Pons (tissue), 1 donor: ENCODE measurements at regions not wholly inside any gene's neighbourhood (a gene's known extent, or its start where the extent isn't known, plus 50 kb on each side); places are given as distances from the start of the nearest gene placed in this dataset.
"Not testable (repeated sequence)": the region's sequence is repeated elsewhere in the genome, so short reads cannot be mapped to it uniquely, and the experiment has no call there.

Source experiments
- DNase-seq: peaks from one replicate; pipeline ENCODE4 v3.0.0-alpha.2; 2016; ENCODE audit warnings: low spot score

DNA sequence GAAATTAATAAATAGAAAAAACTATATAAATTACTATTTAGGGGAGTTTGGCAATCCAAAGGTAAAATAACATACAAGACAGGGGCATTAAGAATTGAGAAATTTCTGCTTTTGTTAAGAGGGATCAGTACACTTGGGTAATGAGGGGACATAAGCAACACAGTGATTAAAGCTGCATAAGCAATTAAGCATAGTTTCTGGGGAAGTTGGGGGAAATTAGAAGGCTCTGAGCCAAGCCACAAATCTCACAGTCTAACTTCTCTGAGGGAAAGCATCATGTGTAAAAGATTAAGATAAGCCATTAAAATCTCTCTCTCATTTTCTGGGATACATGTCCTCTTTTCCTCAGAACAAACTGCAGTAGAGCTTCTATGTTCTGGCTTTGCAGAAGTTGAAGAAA is 533.9 kb upstream of the LRFN5 start:
- no peak for DNase-seq

DNA sequence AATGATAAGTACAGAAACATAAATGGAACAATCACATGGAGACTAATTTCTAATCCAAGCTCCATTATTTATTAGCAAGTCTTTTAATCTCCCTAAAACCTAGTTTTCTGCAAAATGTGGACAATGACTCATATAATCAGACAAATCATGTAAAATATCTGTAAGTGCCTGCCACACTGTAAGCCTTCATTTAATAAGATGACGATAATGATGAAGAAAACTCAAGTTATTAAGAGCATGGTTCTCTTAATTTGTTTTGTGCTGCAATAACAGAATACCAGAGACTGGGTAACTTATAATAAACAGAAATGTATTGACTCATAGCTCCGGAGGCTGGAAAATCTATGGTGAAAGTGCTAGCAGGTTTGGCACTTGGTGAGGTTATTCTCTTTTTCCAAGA is 535.3 kb upstream of the LRFN5 start:
- no peak for DNase-seq

GRCh38 chr14:41062826-41063225 is 543.9 kb upstream of the LRFN5 start:
- DNase-seq = no peak

DNA sequence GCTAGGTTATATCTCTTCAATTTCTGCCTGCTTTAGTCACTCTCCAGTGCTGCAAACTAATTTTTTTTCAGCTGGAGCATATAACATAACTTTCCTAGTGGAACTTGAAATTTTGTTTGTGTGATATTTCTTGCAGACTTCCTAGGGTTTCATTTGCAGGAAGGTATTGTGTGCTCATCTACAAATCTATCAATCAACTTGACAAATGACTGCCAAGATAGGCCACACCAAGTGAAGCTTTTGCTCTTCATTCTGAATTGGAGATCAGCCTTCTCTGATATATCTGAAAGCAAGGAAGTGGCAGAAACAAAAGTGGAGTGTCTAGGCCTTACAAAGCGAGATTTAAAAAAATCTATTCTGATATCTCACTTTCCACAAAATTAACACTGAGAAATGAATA is 551.1 kb upstream of the LRFN5 start:
- no peak for DNase-seq

DNA sequence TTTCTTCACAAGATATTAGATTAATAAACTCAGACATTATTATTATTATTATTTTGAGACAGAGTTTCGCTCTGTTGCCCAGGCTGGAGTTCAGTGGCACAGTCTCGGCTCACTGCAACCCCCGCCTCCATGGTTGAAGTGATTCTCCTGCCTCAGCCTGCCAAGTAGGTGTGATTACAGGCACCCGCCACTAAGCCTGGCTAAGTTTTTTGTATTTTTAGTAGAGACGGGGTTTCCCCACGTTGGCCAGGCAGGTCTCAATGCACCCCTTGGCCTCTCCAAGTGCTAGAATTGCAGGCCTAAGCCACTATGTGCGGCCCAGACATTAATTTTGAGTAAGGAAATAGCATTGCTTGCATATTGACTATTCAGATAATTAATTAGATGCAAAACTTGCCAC is 554.9 kb upstream of the LRFN5 start:
- no peak for DNase-seq

DNA sequence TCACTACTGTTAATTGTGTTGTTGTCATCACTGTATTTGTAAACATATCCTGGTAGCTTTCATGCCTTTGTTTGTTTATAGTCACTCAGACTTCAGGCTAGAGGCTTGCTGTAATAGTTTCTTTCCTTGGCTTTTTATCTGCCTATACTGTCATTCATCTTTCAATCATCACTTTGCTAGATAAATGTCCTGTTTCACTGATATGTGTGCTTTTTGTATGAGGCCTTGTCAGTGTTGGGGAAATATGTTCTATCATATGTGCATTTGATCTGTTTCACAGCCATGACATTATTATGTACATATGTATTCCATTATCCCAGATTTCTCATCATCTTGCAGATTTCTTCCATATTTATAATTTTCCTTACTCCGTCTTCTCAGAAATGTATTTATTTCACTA is 558.9 kb upstream of the LRFN5 start:
- DNase-seq = no peak

DNA sequence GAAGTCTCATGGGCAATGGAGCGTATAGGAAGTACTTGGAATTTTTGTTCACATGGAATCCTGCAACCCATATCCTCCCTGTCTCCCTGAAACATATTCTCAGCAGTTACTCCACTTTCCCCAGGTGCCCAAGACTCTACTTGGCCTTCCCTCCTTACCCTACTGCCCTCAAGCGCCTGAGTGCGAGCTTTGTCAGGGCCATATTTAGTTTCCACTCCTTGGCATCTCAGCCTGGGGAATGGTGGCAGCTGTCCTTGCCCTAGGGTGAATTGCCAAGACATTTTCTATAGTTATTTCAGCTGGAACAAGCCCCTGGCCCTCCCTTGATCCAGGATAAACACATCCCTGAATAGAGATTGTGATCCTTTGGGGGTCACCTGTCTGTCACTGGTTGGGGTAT is 569.3 kb upstream of the LRFN5 start:
- no peak for DNase-seq

DNA sequence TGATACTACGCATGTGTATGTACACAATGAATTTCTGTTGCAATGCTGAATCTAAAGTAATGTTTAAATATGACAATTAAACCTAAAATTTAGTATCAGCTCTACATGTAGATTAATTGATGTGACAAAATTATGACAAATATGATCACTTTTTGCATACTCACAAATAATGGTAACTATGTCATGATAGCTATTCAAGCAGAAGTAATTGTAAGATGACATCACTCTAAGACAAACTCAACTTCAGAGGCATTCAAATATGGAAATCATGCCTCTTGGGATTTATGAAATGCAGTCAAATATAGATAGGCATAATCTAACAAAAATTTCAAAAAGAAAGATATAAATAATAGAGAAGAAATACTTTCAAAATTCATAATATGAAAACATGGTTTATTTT is 571.7 kb upstream of the LRFN5 start:
- no peak for DNase-seq

DNA sequence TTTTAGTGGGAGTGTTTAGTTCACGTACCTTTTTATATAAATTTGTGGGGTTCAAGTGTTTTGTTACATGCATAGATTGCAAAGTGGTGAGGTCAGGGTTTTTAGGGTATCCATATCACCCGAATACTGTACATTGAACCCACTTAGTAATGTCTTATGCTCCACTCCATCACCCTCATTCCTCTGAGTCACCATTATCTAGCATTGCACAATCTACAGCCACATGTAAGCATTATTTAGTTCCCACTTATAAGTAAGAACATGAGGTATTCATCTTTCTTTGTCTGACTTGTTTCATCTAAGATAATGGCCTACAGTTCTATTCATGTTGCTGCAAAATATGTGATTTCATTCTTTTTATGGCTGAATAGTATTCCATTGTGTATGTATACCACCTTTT is 583.7 kb upstream of the LRFN5 start:
- no peak for DNase-seq

- DNase-seq = no peak
Observed at GRCh38 chr14:41016213-41016612, 590.5 kb upstream of the LRFN5 start.

- no peak for DNase-seq
Observed at GRCh38 chr14:41000350-41000749, 606.3 kb upstream of the LRFN5 start.

DNA sequence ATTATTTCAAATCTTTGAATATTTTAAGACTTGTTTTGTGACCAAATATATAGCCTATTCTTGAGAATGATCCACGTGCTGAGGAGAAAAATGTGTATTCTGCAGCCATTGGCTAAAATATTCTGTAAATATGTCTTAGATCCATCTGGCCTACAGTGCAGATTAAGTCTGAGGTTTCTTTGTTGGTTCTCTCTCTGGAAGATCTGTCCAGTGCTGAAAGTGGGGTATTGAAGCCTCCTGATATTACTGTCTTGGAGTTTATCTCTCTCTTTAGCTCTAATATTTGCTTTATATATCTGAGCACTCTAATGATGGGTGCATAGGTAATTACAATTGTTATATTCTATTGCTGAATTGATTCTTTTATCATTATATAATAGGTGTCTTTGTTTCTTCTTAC is 617.4 kb upstream of the LRFN5 start:
- no peak for DNase-seq

DNA sequence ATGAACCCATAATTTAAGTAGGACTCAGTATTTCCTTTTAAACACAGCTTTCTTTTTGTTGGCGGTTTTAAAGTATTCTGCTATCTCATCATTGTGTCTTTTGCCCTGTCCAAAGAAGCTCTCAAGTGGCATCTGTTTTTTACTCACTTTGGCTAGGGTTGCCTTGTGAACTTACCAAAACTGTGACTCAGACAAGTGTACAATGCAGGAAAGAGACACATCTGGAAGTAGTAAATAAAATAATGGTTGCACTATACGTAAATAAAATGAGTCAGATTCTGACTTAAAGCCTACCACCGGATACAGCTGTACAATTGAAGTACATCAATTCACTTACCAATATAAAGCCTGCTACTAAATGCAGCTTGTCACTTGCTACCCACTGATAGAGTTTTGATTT is 619.2 kb upstream of the LRFN5 start:
- no peak for DNase-seq

- no peak for DNase-seq
Observed at GRCh38 chr14:40986655-40987054, 620.0 kb upstream of the LRFN5 start.

GRCh38 chr14:40985584-40985983 is 621.1 kb upstream of the LRFN5 start:
- DNase-seq = no peak

GRCh38 chr14:40983604-40984003 is 623.1 kb upstream of the LRFN5 start:
- DNase-seq = peak; percentile 14

GRCh38 chr14:40981247-40981646 is 625.4 kb upstream of the LRFN5 start:
- DNase-seq = no peak

DNA sequence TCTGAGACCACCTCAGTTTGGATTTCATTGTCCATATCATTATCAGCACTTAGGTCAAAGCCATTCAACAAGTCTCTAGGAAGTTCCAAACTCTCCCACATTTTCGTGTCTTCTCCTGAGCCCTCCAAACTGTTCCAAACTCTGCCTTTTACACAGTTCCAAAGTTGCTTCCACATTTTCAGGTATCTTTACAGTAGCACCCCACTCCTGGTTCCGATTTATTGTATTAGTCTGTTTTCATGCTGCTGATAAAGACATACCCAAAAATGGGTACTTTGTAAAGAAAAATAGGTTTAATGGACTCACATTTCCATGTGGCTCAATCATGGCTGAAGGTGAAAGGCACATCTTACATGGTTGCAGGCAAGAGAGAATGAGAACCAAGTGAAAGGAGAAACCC is 646.4 kb upstream of the LRFN5 start:
- DNase-seq = not testable (repeated sequence)

DNA sequence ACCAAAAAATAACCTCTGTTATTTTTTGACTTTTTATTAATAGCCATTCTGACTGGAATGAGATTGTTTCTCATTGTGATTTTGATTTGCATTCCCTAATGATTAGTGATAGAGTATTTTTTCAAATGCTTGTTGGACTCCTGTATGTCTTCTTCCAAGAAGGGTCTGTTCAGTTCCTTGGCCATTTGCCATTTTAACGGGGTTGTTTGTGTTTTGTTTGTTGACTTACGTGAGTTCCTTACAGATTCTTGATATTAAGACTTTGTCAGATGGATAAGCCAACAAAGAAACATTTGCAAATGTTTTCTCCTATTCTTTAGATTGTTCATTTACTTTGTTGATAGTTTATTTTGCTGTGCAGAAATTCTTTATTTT is 651.6 kb upstream of the LRFN5 start:
- DNase-seq = no peak

DNA sequence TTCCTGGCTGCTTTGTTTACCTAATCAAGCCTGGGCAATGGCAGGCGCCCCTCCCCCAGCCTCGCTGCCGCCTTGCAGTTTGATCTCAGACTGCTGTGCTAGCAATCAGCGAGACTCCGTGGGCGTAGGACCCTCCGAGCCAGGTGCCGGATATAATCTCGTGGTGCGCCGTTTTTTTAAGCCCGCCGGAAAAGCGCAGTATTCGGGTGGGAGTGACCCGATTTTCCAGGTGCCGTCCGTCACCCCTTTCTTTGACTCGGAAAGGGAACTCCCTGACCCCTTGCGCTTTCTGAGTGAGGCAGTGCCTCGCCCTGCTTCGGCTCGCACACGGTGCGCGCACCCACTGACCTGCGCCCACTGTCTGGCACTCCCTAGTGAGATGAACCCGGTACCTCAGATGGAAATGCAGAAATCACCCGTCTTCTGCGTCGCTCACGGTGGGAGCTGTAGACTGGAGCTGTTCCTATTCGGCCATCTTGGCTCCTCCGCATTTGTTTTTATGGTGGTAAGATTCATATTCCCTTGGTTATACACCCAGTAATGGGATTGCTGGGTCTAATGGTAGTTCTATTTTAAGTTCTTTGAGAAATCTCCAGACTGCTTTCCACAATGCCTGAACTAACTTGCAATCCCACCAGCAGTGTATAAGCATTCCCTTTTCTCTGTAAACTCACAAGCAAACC is 652.1 kb upstream of the LRFN5 start:
- DNase-seq = not testable (repeated sequence)

DNA sequence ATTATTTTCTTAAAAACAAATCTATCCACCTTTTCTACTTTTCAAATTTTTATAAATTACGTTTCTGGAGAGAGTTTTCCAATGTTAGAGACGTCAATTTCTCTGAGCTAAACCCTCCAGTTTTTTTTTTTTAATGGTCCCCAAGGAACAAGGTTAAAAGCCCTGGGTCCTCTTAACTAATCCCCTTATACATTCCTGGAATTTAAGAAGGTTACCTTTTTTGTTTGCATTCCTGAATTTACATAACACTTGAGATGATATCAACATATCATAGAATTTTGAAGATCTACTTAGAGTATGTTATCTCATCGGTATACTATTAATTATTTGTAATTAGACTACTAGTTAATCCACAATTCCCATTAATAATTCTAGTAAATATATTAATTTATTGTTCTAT is 662.2 kb upstream of the LRFN5 start:
- no peak for DNase-seq

DNA sequence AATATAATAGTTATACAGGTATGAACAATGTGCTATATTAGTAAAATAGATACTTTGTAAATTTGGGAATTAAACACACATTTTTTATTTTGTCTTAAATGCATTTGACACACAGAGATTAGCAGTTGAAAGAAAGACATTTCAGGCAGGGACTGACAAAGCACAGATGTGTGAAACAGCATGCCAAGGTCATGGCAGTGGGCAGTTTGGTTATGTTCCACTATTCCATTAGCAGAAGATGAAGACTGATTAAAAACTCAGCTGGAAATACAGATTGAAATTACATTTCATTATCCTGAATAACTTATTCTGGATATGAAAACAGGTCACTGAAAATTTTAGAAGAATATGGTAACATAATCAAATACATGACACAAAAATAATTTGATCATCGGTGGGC is 669.8 kb upstream of the LRFN5 start:
- no peak for DNase-seq

- DNase-seq = no peak
Observed at GRCh38 chr14:40920380-40920779, 686.3 kb upstream of the LRFN5 start.

GRCh38 chr14:40911141-40911540 is 695.5 kb upstream of the LRFN5 start:
- no peak for DNase-seq

DNA sequence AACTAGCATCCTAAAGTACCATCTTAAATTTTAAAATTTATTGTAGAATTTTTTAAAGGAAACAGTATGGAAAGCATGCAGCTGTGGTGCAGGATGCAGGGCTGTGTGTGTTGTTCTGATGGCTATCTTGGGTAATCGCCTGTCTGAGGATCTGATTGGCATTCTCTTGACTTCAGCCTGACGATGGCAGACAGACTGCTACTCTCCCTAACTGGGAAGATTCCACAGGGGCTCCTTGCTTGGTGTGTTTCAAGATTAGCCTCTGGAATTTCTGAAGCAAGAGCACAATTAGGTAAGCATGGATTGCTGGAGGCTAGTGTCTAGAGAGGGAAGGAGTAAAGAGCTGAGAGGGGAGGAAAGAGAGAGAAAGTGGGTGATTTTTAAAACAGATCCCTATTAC is 696.8 kb upstream of the LRFN5 start:
- no peak for DNase-seq
